Heart right ventricle (tissue), 16 donors: ENCODE measurements at regions not wholly inside any gene's neighbourhood (a gene's known extent, or its start where the extent isn't known, plus 50 kb on each side); places are given as distances from the start of the nearest gene placed in this dataset.

Source experiments
- ATAC-seq, 8 donors: fragments of 200-7000 bp; cut with Tn5 transposase; one replicate each; pipeline ENCODE4 v1.9.1; 2020; ENCODE audit warnings: mild to moderate bottlenecking in 8 of 8, moderate library complexity in 8 of 8, moderate number of reproducible peaks in 1 of 8
- DNase-seq, 2 donors: peaks; one replicate each; pipeline ENCODE4 v3.0.0-alpha.2; 2020
- H3K27ac ChIP-seq, 10 donors: fragments of 200-600 bp; sonication (generic) in 2 of 10; one replicate each; pipeline versions ENCODE4 v1.5.0 to v1.8.0; 2020 to 2022; ENCODE audit warnings: mild to moderate bottlenecking in 3 of 10
- H3K27me3 ChIP-seq, 7 donors: fragments of 200-600 bp; one replicate each; pipeline ENCODE4 v1.8.0; 2021 to 2022; ENCODE audit warnings: mild to moderate bottlenecking in 2 of 7
- H3K36me3 ChIP-seq, 9 donors: fragments of 200-600 bp; sonication (generic) in 1 of 9; one replicate each; pipeline versions ENCODE4 v1.5.0 to v1.8.0; 2020 to 2022; ENCODE audit warnings: mild to moderate bottlenecking in 2 of 9
- H3K4me1 ChIP-seq, 9 donors: fragments of 200-600 bp; sonication (generic) in 1 of 9; one replicate each; pipeline versions ENCODE4 v1.5.0 to v1.8.0; 2020 to 2022; ENCODE audit warnings: mild to moderate bottlenecking in 4 of 9
- H3K4me3 ChIP-seq, 10 donors: fragments of 200-600 bp; sonication (generic) in 2 of 10; one replicate each; pipeline versions ENCODE4 v1.5.0 to v1.8.0; 2020 to 2022; ENCODE audit warnings: mild to moderate bottlenecking in 7 of 10, moderate library complexity in 2 of 10
- H3K9me3 ChIP-seq, 11 donors: fragments of 200-600 bp in 10 of 11; sonication (generic) in 2 of 11; one replicate each; pipeline versions ENCODE4 v1.5.0 to v1.8.0; 2013 to 2022; ENCODE audit warnings: mild to moderate bottlenecking in 2 of 11, control low read depth in 1 of 11, moderate library complexity in 1 of 11
- CTCF ChIP-seq, 9 donors: fragments of 200-600 bp; sonication (generic) in 2 of 9; IDR thresholded peaks; one replicate each; pipeline versions ENCODE4 v1.5.0 to v1.8.0; 2021 to 2022; ENCODE audit warnings: antibody characterized with exemption in 9 of 9, mild to moderate bottlenecking in 5 of 9, moderate library complexity in 1 of 9
- WGBS, 2 donors: extraction: QIAGEN DNeasy Blood & Tissue Kit; methylation state at CpG; one replicate each; pipeline ENCODE4 v1.1.7; 2013; ENCODE audit warnings: inconsistent platforms in 1 of 2; 5-methylcytosine and 5-hydroxymethylcytosine counted together
- intact Hi-C, 10 donors: fragments of 100-400 bp; cut with DNase I; formaldehyde crosslinking; loops; one replicate each; pipeline versions ENCODE4 v1.11.1 to v1.14.2; 2022
- donor health status: Arrhythmogenic right ventricular cardiomyopathy.
- donor health status: ischemic (EF 13 %, LVEDD 7.1; RV severe dilation, severe dysfunction).
- donor health status: healthy with polysubstance abuse.
- donor health status: DM: no; HTN: yes; CAD: no.
- donor health status: DM: no; HTN: no; CAD: no.
- donor health status: ischemic (EF 25% LVEDD 6.9; RV normal size, moderate dysfunction).
- donor health status: ischemic (EF 25% LVEDD 5.7; RV mildly dilated, moderate dysfunction).
- donor health status: healthy.
- donor health status: DM: yes; HTN: yes; CAD: no.
- donor health status: Ischemic cardiomyopathy.
- donor health status: ischemic (EF 35%, LVEDD 5.7; RV mildly dilated, moderate dysfunction).
- donor health status: nonischemic (EF 11% LVEDD 7.7; RV severe dilation, severe dysfunction).
- donor health status: DM: yes; HTN: yes; CAD: no.
- donor health status: PGD.
- donor health status: ischemic (EF 29% LVEDD 5.4; RV normal size, mild dysfunction).
- donor health status: nonischemic (EF 23%, LVEDD 6.1; RV moderate dilation, normal function).

- no peaks in the 10 kb centered on the region for H3K36me3 ChIP-seq
- H3K4me1 ChIP-seq: no peaks in the 10 kb centered on the region
- H3K4me3 ChIP-seq: no peak overlapping the region
- 52 to 53% methylated on average over 3 of the region's 3 CpGs for WGBS, 2 donors
- intact Hi-C loops: no loop called here
- DNase-seq (no peak), ATAC-seq (no peak)
- H3K27ac ChIP-seq: no peak overlapping the region
- H3K27me3 ChIP-seq: no peaks in the 10 kb centered on the region
- TF ChIP-seq CTCF (IDR thresholded peaks at IDR 0.05): peak in 6 of 9 donors; percentile 12 to 31 (median 22)
- H3K9me3 ChIP-seq: peaks cover 0 to 9% (median 0%) of the 10 kb centered on the region in 11 donors
Measured at GRCh38 chr2:223306371-223306770, 254.4 kb downstream of the KCNE4 start.

- DNase-seq: no peak
- ATAC-seq: no peak
- no peaks in the 10 kb centered on the region for H3K36me3 ChIP-seq
- TF ChIP-seq CTCF (IDR thresholded peaks at IDR 0.05): no peak
- no peak overlapping the region for H3K4me3 ChIP-seq
- H3K4me1 ChIP-seq: no peaks in the 10 kb centered on the region
- 79 to 84% methylated on average over 11 of the region's 11 CpGs for WGBS, 2 donors
- no peak overlapping the region for H3K27ac ChIP-seq
- intact Hi-C loops: no loop called here
- H3K9me3 ChIP-seq: no peaks in the 10 kb centered on the region
- H3K27me3 ChIP-seq: no peaks in the 10 kb centered on the region
Measured at GRCh38 chr2:223311889-223312680, 260.1 kb downstream of the KCNE4 start.

GRCh38 chr2:223313101-223313500 is 261.1 kb downstream of the KCNE4 start:
- ATAC-seq (no peak), DNase-seq (no peak)
- WGBS, 2 donors: 61 to 69% methylated on average over 2 of the region's 2 CpGs
- Histone ChIP-seq H3K9me3 (no peaks in the 10 kb centered on the region), H3K4me1 (no peaks in the 10 kb centered on the region), H3K36me3 (no peaks in the 10 kb centered on the region), H3K27me3 (no peaks in the 10 kb centered on the region), H3K27ac (no peak overlapping the region), H3K4me3 (no peak overlapping the region)
- no peak for TF ChIP-seq CTCF (IDR thresholded peaks at IDR 0.05)
- intact Hi-C loops: no loop called here

- ATAC-seq (no peak), DNase-seq (no peak)
- intact Hi-C loops: no loop called here
- WGBS, 2 donors: 63 to 69% methylated on average over 2 of the region's 2 CpGs
- TF ChIP-seq CTCF (IDR thresholded peaks at IDR 0.05): no peak
- Histone ChIP-seq H3K4me3 (no peak overlapping the region), H3K4me1 (no peaks in the 10 kb centered on the region), H3K27ac (no peak overlapping the region), H3K36me3 (no peaks in the 10 kb centered on the region), H3K9me3 (no peaks in the 10 kb centered on the region), H3K27me3 (no peaks in the 10 kb centered on the region)
Measured at GRCh38 chr2:223314811-223315210, 262.8 kb downstream of the KCNE4 start.
